HUDEP-2 (cell line): ENCODE measurements at regions not wholly inside any gene's neighbourhood (a gene's known extent, or its start where the extent isn't known, plus 50 kb on each side); places are given as distances from the start of the nearest gene placed in this dataset.

ENCODE experiments used
- DNase-seq, 76 experiments: peaks; one replicate each; lab custom pipeline; 2025; ENCODE audit not compliant: unreplicated experiment in 76 of 76; lab: John Stamatoyannopoulos, UW

DNA sequence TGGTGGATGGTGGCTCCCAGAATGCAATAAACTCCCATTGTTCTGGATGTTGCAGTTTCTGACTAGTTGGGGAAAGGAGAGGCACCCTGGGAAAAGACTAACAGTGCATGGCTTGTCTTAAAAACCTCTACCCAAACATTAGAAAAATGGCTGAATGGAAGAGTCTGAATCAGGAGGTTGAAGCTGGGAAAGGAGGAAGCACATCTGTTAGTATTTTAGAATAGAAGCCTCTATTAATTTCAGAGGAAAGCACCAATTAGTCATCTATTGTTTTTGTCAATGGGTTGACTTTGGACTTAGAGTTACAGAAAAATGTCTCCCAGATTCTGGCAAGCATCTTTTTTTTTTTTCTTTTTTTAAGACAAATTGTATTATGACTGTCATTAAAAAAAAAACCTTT is 56.1 kb upstream of the ELMO1 start:
- no peak for DNase-seq

DNA sequence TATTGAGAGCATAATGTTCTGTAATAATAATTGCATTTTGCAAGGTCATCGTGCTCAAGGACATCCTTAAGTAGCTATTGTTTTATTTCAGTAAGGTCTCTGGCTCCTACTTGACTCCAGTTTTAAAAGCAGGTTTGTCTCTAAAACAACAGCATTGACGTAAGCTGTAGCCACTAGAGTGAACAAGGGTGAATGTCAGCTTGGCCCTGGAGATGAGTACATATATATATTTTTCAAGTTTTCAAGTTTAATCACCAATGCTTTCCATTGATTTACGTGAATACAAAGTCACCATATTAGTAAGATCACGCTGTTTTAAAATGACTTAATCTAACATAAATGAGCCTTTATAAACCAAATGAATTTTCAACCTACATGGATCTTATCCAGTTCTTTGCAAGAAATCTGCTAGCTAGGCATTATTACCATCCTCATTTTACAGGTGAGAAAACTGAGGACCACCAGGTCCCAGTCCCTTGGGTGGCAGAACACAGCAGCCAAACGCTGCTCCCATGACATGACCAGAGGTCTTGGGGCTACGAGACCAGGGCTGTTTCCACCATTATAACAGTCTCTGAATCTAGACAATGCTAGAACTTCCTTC is 57.2 kb upstream of the ELMO1 start:
- DNase-seq, result no peak

DNA sequence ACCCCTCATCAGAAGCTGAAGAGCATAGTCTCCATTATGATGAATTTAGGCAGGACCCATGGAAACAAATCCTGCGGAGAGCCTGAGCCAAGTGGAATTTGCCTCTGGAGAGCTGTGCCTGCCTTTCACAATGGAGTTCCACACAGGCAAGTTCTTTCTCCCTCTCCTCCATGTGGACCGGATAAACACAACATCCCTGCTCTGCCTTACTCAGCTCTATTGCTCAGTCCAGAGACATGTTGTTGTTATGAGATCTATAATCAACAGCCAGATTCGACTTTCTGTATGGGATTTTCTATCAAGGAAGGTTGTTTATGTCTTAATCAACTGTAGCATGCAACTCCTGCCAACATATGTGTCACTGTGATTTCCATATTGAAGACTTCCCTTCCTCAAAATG is 59.5 kb upstream of the ELMO1 start:
- no peak for DNase-seq

DNA sequence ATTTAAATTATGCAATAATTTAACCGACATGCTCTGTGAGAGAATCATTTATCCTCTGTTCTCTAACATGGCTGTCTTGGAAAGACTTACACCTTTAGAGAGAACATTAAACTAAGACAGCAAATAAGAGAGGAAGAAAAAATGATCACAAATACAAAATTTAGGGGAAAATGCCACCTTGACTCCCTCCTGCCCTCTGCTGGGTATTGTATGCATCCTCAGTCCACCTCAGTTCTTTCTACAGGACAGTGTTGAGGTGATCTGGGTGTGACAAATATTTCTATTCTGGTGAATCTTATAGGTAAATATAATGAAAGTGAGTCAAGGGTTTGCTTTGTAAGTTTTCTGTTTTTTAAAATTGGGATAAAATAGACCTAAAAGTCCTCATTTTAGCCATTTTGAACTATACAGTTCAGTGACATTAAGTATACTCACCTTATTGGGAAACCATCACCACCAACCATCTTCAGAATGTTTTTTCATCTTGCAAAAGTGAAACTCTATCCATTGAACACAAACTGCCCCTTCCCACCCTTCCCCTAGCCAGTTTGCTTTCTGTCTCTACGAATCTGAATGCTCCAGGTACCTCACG is 61.5 kb upstream of the ELMO1 start:
- peak in 27 of 76 experiments; percentile 2 to 40 (median 18) for DNase-seq

DNA sequence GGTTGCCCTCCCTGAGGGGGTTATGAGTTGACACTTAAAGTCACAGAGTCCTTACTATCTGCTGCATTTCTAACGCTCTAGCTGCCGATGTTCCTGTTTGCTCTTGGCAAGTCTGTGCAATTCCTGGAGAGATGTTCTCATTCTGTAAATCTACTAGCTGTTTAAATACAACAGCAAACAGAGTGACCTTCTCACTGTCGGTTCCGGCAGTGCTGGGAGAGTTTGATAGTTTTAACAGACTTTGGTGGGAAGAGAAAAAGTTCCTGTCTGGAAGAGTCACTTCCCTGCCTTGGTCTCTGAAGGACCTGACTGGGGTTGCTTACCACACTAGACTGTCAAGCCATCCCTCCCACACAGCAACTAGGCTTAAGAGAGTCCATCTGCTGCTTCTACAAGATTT is 63.3 kb upstream of the ELMO1 start:
- no peak for DNase-seq

DNA sequence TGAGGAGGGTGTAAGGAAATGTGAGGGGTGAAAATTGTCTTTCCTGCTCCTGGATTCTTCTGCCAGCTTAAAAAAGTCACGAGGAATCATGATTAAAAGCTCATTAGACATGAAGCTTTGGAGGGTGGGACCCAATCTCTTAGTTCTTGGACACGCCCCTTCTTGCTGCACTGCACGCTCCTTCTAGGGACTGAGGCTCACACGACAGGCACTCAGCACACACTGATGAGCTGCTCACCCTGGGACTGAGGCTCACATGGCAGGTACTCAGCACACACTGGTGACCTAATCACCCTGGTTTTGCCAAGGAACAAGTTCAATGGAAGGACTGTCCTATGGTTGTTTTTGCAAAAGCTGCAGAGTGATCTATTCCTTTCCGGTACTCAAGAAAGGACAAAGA is 65.8 kb upstream of the ELMO1 start:
- DNase-seq, result no peak

DNA sequence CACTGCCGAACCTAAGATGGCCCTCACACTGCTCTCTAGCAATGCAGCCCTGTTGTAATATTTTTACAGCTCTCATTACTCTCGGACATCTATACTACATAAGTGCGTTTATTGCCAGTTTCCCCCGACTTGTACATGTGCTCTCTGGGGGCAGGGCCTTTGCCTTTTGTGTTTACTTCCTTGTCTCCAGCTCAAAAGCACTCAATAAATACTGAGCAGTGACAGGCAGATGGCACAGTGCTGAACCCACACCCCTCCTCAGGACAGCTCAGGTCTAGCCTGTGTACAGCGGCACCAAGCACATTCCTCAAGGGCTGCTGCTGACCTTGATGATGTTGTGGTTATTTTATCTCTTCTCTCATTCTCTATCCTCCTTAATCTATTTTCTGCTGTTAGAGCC is 68.0 kb upstream of the ELMO1 start:
- DNase-seq, result no peak

DNA sequence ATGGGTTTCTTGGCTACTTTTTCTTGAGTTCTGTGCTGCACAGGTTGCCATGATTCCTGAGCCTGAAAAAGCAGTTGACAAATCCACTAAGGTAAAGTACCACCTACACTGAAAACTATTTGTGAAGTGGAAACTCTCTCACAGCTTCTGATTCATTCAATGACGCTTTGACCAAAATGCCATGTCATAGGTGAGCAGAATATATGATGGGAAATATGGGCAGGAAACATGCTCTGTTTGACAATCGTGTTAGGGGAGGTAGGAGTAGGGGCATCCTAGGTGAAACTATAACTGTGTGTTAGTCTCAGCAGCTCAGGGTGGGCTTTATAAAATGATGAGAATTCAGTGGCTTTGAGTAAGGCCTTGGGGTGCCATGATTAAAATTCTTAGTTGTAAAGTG is 69.6 kb upstream of the ELMO1 start:
- DNase-seq, result no peak

DNA sequence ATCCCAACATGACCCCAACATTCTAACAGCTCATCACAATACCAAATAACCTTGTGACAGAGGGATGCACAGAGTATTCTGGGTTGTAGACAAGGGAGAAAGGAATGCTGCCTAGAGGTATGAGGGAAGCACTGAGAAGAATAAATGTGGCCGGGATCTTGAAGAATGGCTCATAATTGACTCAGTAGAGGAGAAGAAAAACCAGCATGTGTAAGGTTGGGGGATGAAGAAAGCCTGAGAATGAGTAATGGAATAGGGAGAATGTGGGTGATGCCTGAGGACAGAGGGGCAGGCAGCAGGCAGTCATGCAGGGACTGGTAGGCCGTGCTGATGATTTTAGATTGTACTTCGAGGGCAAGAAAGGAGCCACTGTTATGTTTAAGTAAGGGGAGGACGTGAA is 75.4 kb upstream of the ELMO1 start:
- no peak for DNase-seq

DNA sequence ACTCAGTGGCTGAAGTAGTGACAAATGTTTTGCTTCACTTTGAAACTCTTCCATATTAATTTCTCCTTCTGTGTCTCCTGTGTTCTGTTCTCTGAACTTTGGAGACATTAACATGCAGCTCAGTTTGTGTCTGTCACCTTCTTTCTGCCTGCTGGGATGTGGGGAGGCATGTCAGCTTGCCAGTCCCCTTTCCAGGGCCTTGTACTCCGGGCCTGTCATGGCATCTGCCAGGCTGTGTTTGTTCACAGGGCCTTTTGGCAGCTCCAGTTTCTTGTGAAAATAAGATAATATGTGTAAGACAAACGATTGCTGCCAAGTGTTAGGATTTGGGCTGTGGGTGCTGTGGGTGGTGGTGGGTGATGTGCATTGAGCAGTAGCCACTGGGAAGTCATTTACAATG is 76.1 kb upstream of the ELMO1 start:
- no peak for DNase-seq

DNA sequence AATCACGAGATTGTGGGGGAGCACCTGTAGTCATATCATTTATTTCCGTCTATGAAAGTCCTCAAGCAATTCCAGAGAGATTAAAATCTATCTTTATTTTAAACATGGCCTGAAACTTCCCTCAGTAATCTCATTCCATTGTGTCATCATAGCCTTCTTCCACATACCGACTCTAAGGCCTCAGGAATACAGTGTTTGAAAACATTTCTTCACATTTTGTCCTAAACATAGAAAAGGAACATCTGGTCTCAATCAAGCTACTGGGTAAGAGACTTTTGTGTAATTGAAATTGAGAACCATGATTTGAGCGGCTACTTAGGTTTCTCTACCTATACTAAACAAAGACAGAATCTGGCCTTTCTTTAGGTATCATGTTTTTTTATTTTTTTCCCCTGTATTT is 78.0 kb upstream of the ELMO1 start:
- DNase-seq, result no peak

DNA sequence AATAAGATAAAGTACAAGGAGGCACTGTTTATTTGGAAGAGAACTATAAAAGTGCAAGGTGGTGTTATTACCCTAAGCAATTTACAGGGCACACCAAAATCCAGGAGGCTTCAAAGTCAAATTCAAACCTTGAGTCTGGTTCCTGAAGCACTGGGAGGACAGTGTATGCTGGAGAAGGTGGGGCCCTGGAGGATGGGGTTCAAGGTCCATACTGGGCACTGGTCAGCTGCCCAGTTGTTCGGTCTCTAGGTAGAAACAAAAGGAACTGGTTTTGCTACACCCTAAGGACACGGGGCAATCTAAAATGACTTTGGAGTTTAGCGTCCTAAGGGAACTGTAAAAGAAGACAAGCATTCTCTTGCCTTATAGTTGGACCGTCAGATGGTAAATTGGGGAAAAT is 78.4 kb upstream of the ELMO1 start:
- DNase-seq, result no peak

DNA sequence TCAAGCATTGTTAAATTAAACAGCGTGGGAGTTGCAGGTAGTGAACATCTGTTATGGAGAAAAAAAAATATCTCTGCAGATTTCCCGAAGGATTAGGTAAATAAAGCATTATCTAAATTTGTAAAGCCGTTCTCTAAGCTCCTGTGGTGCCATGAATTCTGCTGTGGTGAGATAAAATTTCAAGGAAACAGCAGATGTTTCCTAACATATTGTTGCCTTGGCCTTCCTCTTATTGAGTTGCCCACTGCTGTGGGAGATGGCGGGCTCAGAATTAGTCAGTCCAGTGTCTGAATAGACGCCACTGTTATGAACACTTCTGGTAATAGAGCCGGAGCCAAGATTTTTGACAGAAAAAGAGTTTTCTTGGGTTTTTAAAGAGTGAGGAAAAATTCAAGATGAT is 82.6 kb upstream of the ELMO1 start:
- DNase-seq, result no peak

DNA sequence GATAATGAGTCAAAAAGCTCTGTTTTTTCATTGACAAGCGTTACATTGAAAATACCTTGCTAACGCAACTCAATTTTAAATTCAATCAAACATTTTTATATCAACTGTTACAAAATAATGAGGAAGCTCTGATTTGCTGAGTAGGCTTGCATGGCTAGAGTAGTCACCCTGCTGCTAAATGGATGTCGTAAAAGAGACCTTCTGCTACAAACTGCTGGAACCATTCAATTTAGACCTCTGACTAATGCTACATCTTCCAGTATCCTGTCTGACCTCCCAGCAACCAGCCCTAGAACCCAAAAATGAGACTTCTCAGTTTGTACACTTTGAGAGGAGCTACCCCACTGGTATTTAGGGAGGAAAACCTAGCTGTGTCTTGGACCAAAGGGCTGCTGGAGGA is 84.0 kb upstream of the ELMO1 start:
- DNase-seq, result no peak

DNA sequence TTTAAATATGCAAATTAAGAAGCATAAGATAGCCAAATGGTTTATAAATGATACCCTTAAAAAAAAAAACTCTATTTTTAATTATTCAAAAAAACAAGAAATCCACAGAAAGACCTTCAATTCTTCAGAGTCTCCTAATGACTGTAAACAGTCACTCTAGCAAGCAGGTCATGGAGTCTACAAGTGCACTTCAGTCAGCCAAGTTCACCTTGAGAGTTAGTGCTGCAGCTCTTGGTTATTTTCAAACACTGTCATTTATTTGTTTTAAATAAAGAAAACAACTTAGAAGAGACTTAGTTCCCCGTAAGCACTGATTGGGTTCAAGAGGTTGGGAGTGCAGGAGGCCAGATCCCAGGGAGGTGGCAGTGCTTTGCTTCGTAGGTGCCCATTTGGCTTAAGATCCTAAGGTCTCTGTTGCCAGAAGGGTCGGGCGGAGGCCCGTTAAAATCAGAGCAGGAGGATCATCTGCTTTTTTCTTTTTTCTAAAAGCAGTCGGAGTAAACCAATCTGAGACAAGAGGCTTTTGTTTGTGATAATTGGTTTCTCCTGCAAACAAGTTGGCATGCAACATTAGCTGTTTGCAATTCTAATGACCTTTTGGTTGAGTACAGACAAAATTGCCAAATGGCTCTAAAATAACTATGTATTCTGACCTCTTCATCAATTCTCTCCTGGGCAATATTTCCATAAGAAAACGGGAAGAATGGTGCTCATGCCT is 86.4 kb upstream of the ELMO1 start:
- DNase-seq, result no peak

DNA sequence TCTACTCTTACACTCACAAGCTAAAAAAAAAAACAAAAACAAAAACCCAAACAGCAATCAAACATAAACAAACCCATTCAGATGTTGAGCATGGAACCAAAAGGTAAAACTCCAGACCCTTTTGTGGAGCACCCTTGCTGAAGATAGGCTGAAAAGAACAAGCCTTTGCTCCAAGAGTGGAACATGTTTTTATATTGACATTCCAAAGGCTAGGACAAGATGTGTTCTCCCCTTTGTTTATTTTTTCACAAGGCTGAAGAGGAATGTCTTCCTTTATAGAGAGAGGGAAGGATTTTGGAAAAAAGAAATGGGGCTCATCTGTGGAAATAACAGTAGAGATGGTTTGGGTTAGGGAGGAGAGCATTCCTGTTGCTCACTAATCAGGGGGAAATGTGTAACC is 87.2 kb upstream of the ELMO1 start:
- no peak for DNase-seq

DNA sequence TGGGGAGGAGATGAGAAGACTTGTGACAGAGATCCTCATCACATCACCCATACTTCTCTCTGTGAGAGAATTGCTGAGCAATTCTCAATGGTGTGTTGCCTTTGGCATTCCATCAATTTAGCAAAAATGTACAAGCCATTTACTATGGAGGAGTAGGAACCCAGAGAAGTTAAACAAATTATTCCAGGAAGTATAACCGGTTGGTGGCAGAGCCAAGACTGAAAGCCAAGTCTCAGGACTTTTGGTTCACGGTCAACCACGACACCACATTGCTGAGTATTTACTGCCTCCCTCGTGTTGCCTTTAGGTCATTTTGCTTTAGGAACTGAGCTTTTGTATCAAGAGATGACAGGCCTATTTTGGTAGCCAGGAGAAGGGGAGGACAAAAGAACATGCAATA is 88.0 kb upstream of the ELMO1 start:
- DNase-seq, result no peak

DNA sequence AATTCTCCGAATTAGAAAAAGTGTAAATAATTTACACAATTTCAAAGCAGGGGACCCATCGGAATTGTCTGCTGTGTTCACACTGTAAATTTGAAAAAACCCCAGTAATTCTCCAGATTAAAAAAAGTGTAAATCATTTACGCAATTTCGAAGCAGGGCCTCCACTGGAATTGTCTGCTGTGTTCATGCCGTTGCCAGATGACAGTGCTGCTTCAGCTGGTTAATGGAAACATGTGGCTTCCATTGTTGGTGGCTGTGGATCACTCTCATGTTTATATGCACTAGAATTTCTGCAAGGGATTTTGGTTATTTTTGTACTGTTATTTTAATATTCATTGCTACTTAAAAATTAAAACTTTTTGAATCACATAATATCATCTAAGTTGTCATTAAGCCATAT is 88.8 kb upstream of the ELMO1 start:
- DNase-seq, result no peak

DNA sequence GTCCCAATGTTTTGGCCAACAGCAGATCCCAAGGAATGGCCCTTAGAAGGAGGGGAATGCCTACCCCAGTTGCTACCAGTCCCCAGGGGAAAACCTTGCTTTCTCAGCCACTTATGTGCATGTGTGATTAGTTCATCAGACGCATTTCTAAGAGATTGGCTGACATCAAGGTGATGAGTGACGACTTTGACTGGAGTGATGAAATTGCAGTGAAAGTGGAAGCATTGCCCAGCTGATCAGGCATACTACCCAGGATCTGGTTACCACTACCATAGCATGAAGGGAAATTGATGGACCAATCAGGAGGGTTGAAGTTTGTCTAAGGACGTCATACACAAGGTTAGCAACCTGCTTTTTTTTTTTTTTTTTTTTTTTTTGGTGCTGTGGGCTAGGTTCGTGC is 90.3 kb upstream of the ELMO1 start:
- DNase-seq, result no peak

DNA sequence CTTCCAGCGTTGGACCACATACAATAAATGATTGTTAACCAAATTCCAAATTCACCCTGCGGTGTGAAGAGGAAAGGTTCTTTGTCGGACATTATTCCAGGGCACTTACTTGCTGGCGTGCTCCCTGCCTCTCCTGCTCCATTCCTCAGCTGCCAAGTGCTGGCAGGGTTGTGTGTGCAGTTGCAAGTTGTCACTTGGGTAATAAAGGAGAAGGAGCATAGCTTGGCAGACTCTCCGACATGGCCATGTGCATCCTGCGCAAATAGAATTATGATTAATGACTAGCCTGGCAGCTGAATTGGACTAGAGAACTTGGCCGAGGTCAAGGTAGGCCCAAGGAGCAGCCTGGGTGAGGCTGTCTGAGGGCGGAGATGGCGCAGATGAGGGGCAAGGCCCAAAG is 92.3 kb upstream of the ELMO1 start:
- no peak for DNase-seq

DNA sequence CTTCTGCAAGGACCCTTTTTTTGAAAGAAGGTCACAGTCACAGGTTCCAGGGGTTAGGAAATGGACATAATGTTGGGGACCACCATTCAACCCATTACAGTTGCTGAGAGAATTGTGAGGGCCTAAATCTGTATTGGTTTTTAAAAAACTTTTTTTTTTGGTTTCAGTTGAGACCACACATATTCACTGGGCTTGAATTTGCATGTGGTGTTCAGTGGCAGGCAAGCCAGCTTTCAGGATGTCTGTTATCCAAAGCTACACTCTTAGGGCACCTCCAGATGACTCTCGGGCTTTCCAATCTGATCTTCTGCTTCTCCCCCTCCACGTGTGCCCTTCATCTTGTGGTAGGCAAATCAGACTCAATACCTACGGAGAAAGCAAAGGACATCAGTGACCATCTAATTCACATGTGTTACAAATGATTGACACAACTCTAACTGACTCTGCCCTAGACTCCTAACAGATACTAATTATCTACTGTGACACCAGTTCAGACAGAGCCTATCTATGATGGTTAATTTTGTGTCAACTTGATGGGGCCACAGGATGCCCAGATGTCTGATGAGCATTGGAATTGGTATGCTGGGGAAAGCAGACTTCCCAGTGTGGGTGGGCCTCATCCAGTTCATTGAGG is 93.3 kb upstream of the ELMO1 start:
- DNase-seq, result no peak
